MCF 10A (cell line): ENCODE measurements at regions not wholly inside any gene's neighbourhood (a gene's known extent, or its start where the extent isn't known, plus 50 kb on each side); places are given as distances from the start of the nearest gene placed in this dataset.

Source experiments
- BruUV-seq: library from RNA; stranded (reverse); fragments of 400-500 nt; replicated peaks from 2 replicates; lab custom pipeline; 2021; lab: Mats Ljungman, UMichigan
- CTCF ChIA-PET: fragments of 300-600 bp; sonication (Branson Sonifier 250); formaldehyde crosslinking; extraction: SDS; loops from one replicate; lab custom pipeline; 2021; ENCODE audit warnings: antibody characterized with exemption, inconsistent platforms; lab: Yijun Ruan, JAX
- POLR2A ChIA-PET: fragments of 300-600, 350-650 bp; sonication (Branson Sonifier 250); formaldehyde crosslinking; extraction: SDS; loops from one replicate; lab custom pipeline; 2020; ENCODE audit warnings: antibody characterized with exemption, inconsistent platforms; lab: Yijun Ruan, JAX
- DNase-seq: peaks from one replicate; pipeline ENCODE4 v3.0.0-alpha.2; 2018; ENCODE audit not compliant: unreplicated experiment
- H3K27ac Mint-ChIP-seq: one replicate; pipeline ENCODE4 v1.8.0; 2022; ENCODE audit warnings: mild to moderate bottlenecking, low read depth, mixed read lengths; ENCODE audit not compliant: unreplicated experiment
- H3K27me3 Mint-ChIP-seq: one replicate; pipeline ENCODE4 v1.8.0; 2022; ENCODE audit warnings: mixed read lengths; ENCODE audit not compliant: insufficient read depth, unreplicated experiment
- H3K36me3 Mint-ChIP-seq: one replicate; pipeline ENCODE4 v1.8.0; 2022; ENCODE audit warnings: mild to moderate bottlenecking, moderate library complexity, mixed read lengths; ENCODE audit not compliant: insufficient read depth, unreplicated experiment
- H3K4me1 Mint-ChIP-seq: one replicate; pipeline ENCODE4 v1.8.0; 2022; ENCODE audit warnings: mixed read lengths; ENCODE audit not compliant: insufficient read depth, unreplicated experiment
- H3K4me3 Mint-ChIP-seq: one replicate; pipeline ENCODE4 v1.8.0; 2022; ENCODE audit warnings: mild to moderate bottlenecking, moderate library complexity, mixed read lengths; ENCODE audit not compliant: unreplicated experiment
- H3K9me3 Mint-ChIP-seq: one replicate; pipeline ENCODE4 v1.8.0; 2022; ENCODE audit warnings: mixed read lengths; ENCODE audit not compliant: unreplicated experiment
- CTCF ChIP-seq: fragments of 200-600 bp; IDR thresholded peaks from one replicate; pipeline ENCODE4 v1.8.0; 2022; ENCODE audit warnings: antibody characterized with exemption, mild to moderate bottlenecking; ENCODE audit not compliant: unreplicated experiment
- intact Hi-C: fragments of 100-400 bp; cut with micrococcal nuclease; formaldehyde crosslinking; loops from 2 replicates; pipeline ENCODE4 v1.14.1; 2022

- intact Hi-C loops = no loop called here
- ChIA-PET POLR2A (no interaction called here), CTCF (no interaction called here)
- Mint-ChIP-seq H3K27ac (no peak overlapping the region), H3K9me3 (no peaks in the 10 kb centered on the region), H3K27me3 (peaks cover 81% of the 10 kb centered on the region), H3K36me3 (no peaks in the 10 kb centered on the region), H3K4me3 (no peak overlapping the region), H3K4me1 (no peaks in the 10 kb centered on the region)
- TF ChIP-seq CTCF = no peak
- no peak for DNase-seq
- no TSS peak for BruUV-seq
Measured at GRCh38 chr1:17935230-17935629, 172.4 kb upstream of the IGSF21 start.

- ChIA-PET CTCF (interaction anchor here (0.5 to 0.6 kb wide), 2 partner anchors 361 to 605 kb away, joined by 4 read pairs; no protein-coding TSS in a partner anchor), POLR2A (no interaction called here)
- Mint-ChIP-seq H3K27ac (no peak overlapping the region), H3K36me3 (no peaks in the 10 kb centered on the region), H3K9me3 (no peaks in the 10 kb centered on the region), H3K4me3 (no peak overlapping the region), H3K27me3 (peaks cover 67% of the 10 kb centered on the region), H3K4me1 (no peaks in the 10 kb centered on the region)
- BruUV-seq = no TSS peak
- no peak for DNase-seq
- no peak for TF ChIP-seq CTCF
- intact Hi-C loops = no loop called here
Measured at GRCh38 chr1:17941431-17942189, 166.0 kb upstream of the IGSF21 start.

- intact Hi-C loops = no loop called here
- ChIA-PET CTCF (no interaction called here), POLR2A (no interaction called here)
- H3K27me3 Mint-ChIP-seq = peaks cover 65% of the 10 kb centered on the region
- no peak for DNase-seq
- no peaks in the 10 kb centered on the region for H3K4me1 Mint-ChIP-seq
- no peaks in the 10 kb centered on the region for H3K9me3 Mint-ChIP-seq
- no peak for TF ChIP-seq CTCF
- no peaks in the 10 kb centered on the region for H3K36me3 Mint-ChIP-seq
- no TSS peak for BruUV-seq
- H3K4me3 Mint-ChIP-seq = no peak overlapping the region
- no peak overlapping the region for H3K27ac Mint-ChIP-seq
Measured at GRCh38 chr1:17943506-17943905, 164.1 kb upstream of the IGSF21 start.

- ChIA-PET CTCF (interaction anchor here (0.7 to 0.9 kb wide), 3 partner anchors 12 to 249 kb away, joined by 3 to 5 read pairs (median 3); no protein-coding TSS in a partner anchor), POLR2A (no interaction called here)
- intact Hi-C loops = no loop called here
- no peak overlapping the region for H3K27ac Mint-ChIP-seq
- no peaks in the 10 kb centered on the region for H3K36me3 Mint-ChIP-seq
- H3K27me3 Mint-ChIP-seq = peaks cover 65% of the 10 kb centered on the region
- no peaks in the 10 kb centered on the region for H3K4me1 Mint-ChIP-seq
- no peak overlapping the region for H3K4me3 Mint-ChIP-seq
- no peaks in the 10 kb centered on the region for H3K9me3 Mint-ChIP-seq
- no peak for DNase-seq
- TF ChIP-seq CTCF = no peak
- no TSS peak for BruUV-seq
Measured at GRCh38 chr1:17944646-17945045, 163.0 kb upstream of the IGSF21 start.
